Right lobe of liver (tissue), 4 donors: ENCODE measurements at regions not wholly inside any gene's neighbourhood (a gene's known extent, or its start where the extent isn't known, plus 50 kb on each side); places are given as distances from the start of the nearest gene placed in this dataset.

Source experiments
- CTCF ChIP-seq, 4 donors: fragments of 200-600 bp in 3 of 4; fragments of 450-650 bp in 1 of 4; IDR thresholded peaks; one replicate each; pipeline versions ENCODE4 v1.5.1 to v1.8.0; 2016 to 2022; ENCODE audit warnings: antibody characterized with exemption in 4 of 4, mild to moderate bottlenecking in 2 of 4
- POLR2A ChIP-seq: fragments of 450-650 bp; IDR thresholded peaks from one replicate; pipeline ENCODE4 v1.6.1; 2017; ENCODE audit warnings: antibody characterized with exemption, mild to moderate bottlenecking
- donor health status: DM: no; HTN: no; CAD: no.
- donor health status: DM: no; HTN: no; CAD: no.
- donor health status: DM: no; HTN: yes; CAD: no.

GRCh38 chr2:82875858-82876257 lies 1583.2 kb downstream of the SUCLG1 start:
- no peak for TF ChIP-seq CTCF (IDR thresholded peaks at IDR 0.05)
- no peak for TF ChIP-seq POLR2A
